NB4 (cell line): ENCODE measurements at regions not wholly inside any gene's neighbourhood (a gene's known extent, or its start where the extent isn't known, plus 50 kb on each side); places are given as distances from the start of the nearest gene placed in this dataset.

Source experiments
- POLR2A ChIP-seq: IDR thresholded peaks from 2 replicates; pipeline ENCODE4 v1.6.1; 2011; ENCODE audit warnings: mild to moderate bottlenecking; ENCODE audit not compliant: insufficient read length; ENCODE audit errors: extremely low read depth
- TF ChIP-seq, protein P1 (sequence below): IDR thresholded peaks from one replicate; pipeline ENCODE4 v1.5.1; 2012; ENCODE audit warnings: low read depth, low read length

DNA sequence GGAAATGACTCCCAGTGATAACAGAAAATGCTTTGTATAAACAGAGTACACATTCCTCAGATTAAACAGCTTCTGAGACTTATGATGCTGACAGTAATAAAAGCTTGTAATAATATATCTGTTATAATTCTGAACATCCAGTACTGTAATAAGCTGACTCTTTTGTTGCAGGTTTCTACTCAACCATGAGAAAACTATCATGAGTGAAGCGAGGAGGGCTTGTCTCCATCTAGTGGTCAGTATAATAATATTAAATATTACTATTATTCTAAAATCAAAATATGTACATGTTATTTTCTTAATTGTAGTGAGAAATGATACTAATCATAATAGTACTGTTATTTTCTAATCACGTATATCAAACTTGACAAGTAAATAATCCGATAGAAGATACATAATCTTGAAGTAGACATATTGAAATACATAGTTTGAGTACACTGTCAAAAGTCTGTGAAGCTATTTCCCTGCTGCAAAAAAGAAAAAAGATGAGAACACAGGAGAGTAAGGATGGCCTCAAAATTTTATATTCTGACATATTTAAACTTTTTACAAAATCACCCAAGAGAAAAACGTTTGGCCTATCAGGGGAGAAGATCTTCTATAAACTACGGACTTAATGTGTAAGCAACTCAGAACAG lies 183.1 kb downstream of the MOXD1 start:
- TF ChIP-seq, protein P1, sequence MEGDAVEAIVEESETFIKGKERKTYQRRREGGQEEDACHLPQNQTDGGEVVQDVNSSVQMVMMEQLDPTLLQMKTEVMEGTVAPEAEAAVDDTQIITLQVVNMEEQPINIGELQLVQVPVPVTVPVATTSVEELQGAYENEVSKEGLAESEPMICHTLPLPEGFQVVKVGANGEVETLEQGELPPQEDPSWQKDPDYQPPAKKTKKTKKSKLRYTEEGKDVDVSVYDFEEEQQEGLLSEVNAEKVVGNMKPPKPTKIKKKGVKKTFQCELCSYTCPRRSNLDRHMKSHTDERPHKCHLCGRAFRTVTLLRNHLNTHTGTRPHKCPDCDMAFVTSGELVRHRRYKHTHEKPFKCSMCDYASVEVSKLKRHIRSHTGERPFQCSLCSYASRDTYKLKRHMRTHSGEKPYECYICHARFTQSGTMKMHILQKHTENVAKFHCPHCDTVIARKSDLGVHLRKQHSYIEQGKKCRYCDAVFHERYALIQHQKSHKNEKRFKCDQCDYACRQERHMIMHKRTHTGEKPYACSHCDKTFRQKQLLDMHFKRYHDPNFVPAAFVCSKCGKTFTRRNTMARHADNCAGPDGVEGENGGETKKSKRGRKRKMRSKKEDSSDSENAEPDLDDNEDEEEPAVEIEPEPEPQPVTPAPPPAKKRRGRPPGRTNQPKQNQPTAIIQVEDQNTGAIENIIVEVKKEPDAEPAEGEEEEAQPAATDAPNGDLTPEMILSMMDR = peak; percentile 12
- TF ChIP-seq POLR2A = no peak
